MM.1S (cell line): ENCODE measurements at regions not wholly inside any gene's neighbourhood (a gene's known extent, or its start where the extent isn't known, plus 50 kb on each side); places are given as distances from the start of the nearest gene placed in this dataset.

Experiments used
- DNase-seq: peaks from one replicate; pipeline ENCODE4 v3.0.0-alpha.2; 2015
- H2AFZ ChIP-seq: fragments of 300-600 bp; sonication (generic); 2 replicates; pipeline ENCODE4 v1.6.0; 2016; ENCODE audit warnings: antibody characterized with exemption, low read length
- H3F3A ChIP-seq: fragments of 300-600 bp; sonication (generic); 2 replicates; pipeline ENCODE4 v1.6.1; 2016; ENCODE audit warnings: mild to moderate bottlenecking, antibody characterized with exemption, low read length, moderate library complexity, mixed read lengths; ENCODE audit not compliant: insufficient read depth
- H3K27ac ChIP-seq: fragments of 300-600 bp; sonication (generic); 2 replicates; pipeline ENCODE4 v1.5.1; 2016; ENCODE audit warnings: mild to moderate bottlenecking, low read length
- H3K27me3 ChIP-seq: fragments of 300-600 bp; sonication (generic); replicated peaks from 2 replicates; pipeline ENCODE4 v1.6.0; 2016; ENCODE audit warnings: low read length; ENCODE audit not compliant: insufficient read depth
- H3K36me3 ChIP-seq: fragments of 300-600 bp; sonication (generic); replicated peaks from 2 replicates; pipeline ENCODE4 v1.6.1; 2016; ENCODE audit warnings: mild to moderate bottlenecking, low read length, mixed read lengths; ENCODE audit not compliant: insufficient read depth
- H3K4me1 ChIP-seq: fragments of 300-600 bp; sonication (generic); 2 replicates; pipeline ENCODE4 v1.6.1; 2016; ENCODE audit warnings: low read length, mixed read lengths
- H3K4me2 ChIP-seq: fragments of 300-600 bp; sonication (generic); 2 replicates; pipeline ENCODE4 v1.6.0; 2016; ENCODE audit warnings: low read depth, low read length
- H3K4me3 ChIP-seq: fragments of 300-600 bp; sonication (generic); 2 replicates; pipeline ENCODE4 v1.5.1; 2016; ENCODE audit warnings: low read length, mixed read lengths
- H3K79me2 ChIP-seq: fragments of 300-600 bp; sonication (generic); 2 replicates; pipeline ENCODE4 v1.6.1; 2016; ENCODE audit warnings: mixed run types, low read length, mixed read lengths
- H3K9ac ChIP-seq: fragments of 300-600 bp; sonication (generic); 2 replicates; pipeline ENCODE4 v1.6.1; 2016; ENCODE audit warnings: low read length, mixed read lengths
- H3K9me2 ChIP-seq: fragments of 300-600 bp; sonication (generic); replicated peaks from 2 replicates; pipeline ENCODE4 v1.6.1; 2016; ENCODE audit warnings: mild to moderate bottlenecking, low read length, mixed read lengths; ENCODE audit not compliant: insufficient read depth
- H3K9me3 ChIP-seq: fragments of 300-600 bp; sonication (generic); replicated peaks from 2 replicates; pipeline ENCODE4 v1.6.1; 2016; ENCODE audit warnings: mild to moderate bottlenecking, low read length, mixed read lengths; ENCODE audit not compliant: insufficient read depth
- H4K20me1 ChIP-seq: fragments of 300-600 bp; sonication (generic); 2 replicates; pipeline ENCODE4 v1.6.1; 2016; ENCODE audit warnings: mild to moderate bottlenecking, low read length, moderate library complexity, mixed read lengths; ENCODE audit not compliant: insufficient read depth
- CTCF ChIP-seq: fragments of 300-600 bp; sonication (generic); IDR thresholded peaks from 2 replicates; pipeline ENCODE4 v1.5.1; 2016; ENCODE audit warnings: antibody characterized with exemption, low read length, mixed read lengths
- EZH2 ChIP-seq: fragments of 300-600 bp; sonication (generic); optimal IDR thresholded peaks from 2 replicates; pipeline ENCODE3; 2017; ENCODE audit warnings: low read depth, mild to moderate bottlenecking, antibody characterized with exemption, low read length, mixed read lengths
- EZH2phosphoT487 ChIP-seq: fragments of 300-600 bp; sonication (generic); IDR thresholded peaks from 2 replicates; pipeline ENCODE4 v1.6.1; 2018; ENCODE audit warnings: antibody characterized with exemption, low read length

- no peaks in the 10 kb centered on the region for H3K27me3 ChIP-seq
- no peaks in the 10 kb centered on the region for H3K79me2 ChIP-seq
- H3K9ac ChIP-seq = no peak overlapping the region
- no peak for TF ChIP-seq EZH2
- H3K4me2 ChIP-seq = no peak overlapping the region
- H3F3A ChIP-seq = no peaks in the 10 kb centered on the region
- H4K20me1 ChIP-seq = no peaks in the 10 kb centered on the region
- no peaks in the 10 kb centered on the region for H3K9me2 ChIP-seq
- no peaks in the 10 kb centered on the region for H3K4me1 ChIP-seq
- no peak overlapping the region for H2AFZ ChIP-seq
- H3K36me3 ChIP-seq = no peaks in the 10 kb centered on the region
- no peak for DNase-seq
- no peak overlapping the region for H3K27ac ChIP-seq
- no peak overlapping the region for H3K4me3 ChIP-seq
- no peaks in the 10 kb centered on the region for H3K9me3 ChIP-seq
Observed at GRCh38 chr20:43853918-43854317, 60.7 kb upstream of the TOX2 start.

- Histone ChIP-seq H2AFZ (no peak overlapping the region), H3K27me3 (no peaks in the 10 kb centered on the region), H3K27ac (no peak overlapping the region), H3K9ac (no peak overlapping the region), H3K9me2 (no peaks in the 10 kb centered on the region), H3K4me2 (no peak overlapping the region), H3K4me3 (no peak overlapping the region), H3F3A (no peaks in the 10 kb centered on the region), H3K79me2 (no peaks in the 10 kb centered on the region), H3K4me1 (no peaks in the 10 kb centered on the region), H3K9me3 (no peaks in the 10 kb centered on the region), H4K20me1 (no peaks in the 10 kb centered on the region), H3K36me3 (no peaks in the 10 kb centered on the region)
- TF ChIP-seq EZH2phosphoT487 = no peak
- no peak for TF ChIP-seq CTCF
- DNase-seq = no peak
Observed at GRCh38 chr20:43853174-43853803, 61.4 kb upstream of the TOX2 start.

- Histone ChIP-seq H3K9ac (no peak overlapping the region), H3K27me3 (no peaks in the 10 kb centered on the region), H3K79me2 (no peaks in the 10 kb centered on the region), H3K4me3 (no peak overlapping the region), H3K9me2 (no peaks in the 10 kb centered on the region), H3K4me2 (no peak overlapping the region), H3K27ac (no peak overlapping the region), H3K9me3 (no peaks in the 10 kb centered on the region), H2AFZ (no peak overlapping the region), H3K36me3 (no peaks in the 10 kb centered on the region), H4K20me1 (no peaks in the 10 kb centered on the region), H3K4me1 (peaks cover 22% of the 10 kb centered on the region), H3F3A (peaks cover 12% of the 10 kb centered on the region)
- DNase-seq = no peak
- TF ChIP-seq EZH2 = no peak
- TF ChIP-seq CTCF = no peak
- no peak for TF ChIP-seq EZH2phosphoT487
Observed at GRCh38 chr20:43849496-43850186, 65.0 kb upstream of the TOX2 start.

GRCh38 chr20:43846516-43846905 lies 68.1 kb upstream of the TOX2 start:
- H3F3A ChIP-seq = peaks cover 25% of the 10 kb centered on the region
- no peak for DNase-seq
- no peaks in the 10 kb centered on the region for H3K36me3 ChIP-seq
- peak overlapping the region; percentile 20; the same call in 1 of the 2 replicates for H2AFZ ChIP-seq
- TF ChIP-seq EZH2phosphoT487 (no peak), CTCF (no peak), EZH2 (no peak)
- H3K4me2 ChIP-seq = peak overlapping the region; percentile 38; the same call in 1 of the 2 replicates
- no peaks in the 10 kb centered on the region for H3K79me2 ChIP-seq
- peaks cover 49% of the 10 kb centered on the region for H3K4me1 ChIP-seq
- H3K9ac ChIP-seq = no peak overlapping the region
- H3K9me2 ChIP-seq = no peaks in the 10 kb centered on the region
- no peaks in the 10 kb centered on the region for H3K27me3 ChIP-seq
- no peak overlapping the region for H3K27ac ChIP-seq
- H3K4me3 ChIP-seq = no peak overlapping the region
- H4K20me1 ChIP-seq = no peaks in the 10 kb centered on the region
- H3K9me3 ChIP-seq = no peaks in the 10 kb centered on the region
